OCI-LY3 (cell line): ENCODE measurements at regions not wholly inside any gene's neighbourhood (a gene's known extent, or its start where the extent isn't known, plus 50 kb on each side); places are given as distances from the start of the nearest gene placed in this dataset.
"Not testable (repeated sequence)": the region's sequence is repeated elsewhere in the genome, so short reads cannot be mapped to it uniquely, and the experiment has no call there.

ENCODE experiments used
- CTCF ChIP-seq: fragments of 200-600, 300-600 bp; sonication (generic); IDR thresholded peaks from 2 replicates; pipeline ENCODE4 v1.5.1; 2014; ENCODE audit warnings: antibody characterized with exemption, low read length, low read depth
- EZH2phosphoT487 ChIP-seq: fragments of 200-600 bp; shearing (Covaris generic); IDR thresholded peaks from 2 replicates; pipeline ENCODE4 v1.6.1; 2018; ENCODE audit warnings: antibody characterized with exemption, mixed run types, low read depth

GRCh38 chr3:70675810-70676209 lies 363.4 kb upstream of the MDFIC2 start:
- not testable (repeated sequence) for TF ChIP-seq CTCF, EZH2phosphoT487
